Mesothelial cell of epicardium (in vitro differentiated cells): ENCODE measurements at regions not wholly inside any gene's neighbourhood (a gene's known extent, or its start where the extent isn't known, plus 50 kb on each side); places are given as distances from the start of the nearest gene placed in this dataset.

Experiments used
- DNase-seq, 2 experiments: peaks; one replicate each; pipeline ENCODE4 v3.0.0; 2021; ENCODE audit warnings: low spot score in 2 of 2; ENCODE audit not compliant: unreplicated experiment in 2 of 2
- H3K27ac Mint-ChIP-seq: 2 replicates; pipeline ENCODE4 v1.8.0; 2021; ENCODE audit warnings: mixed read lengths
- H3K27me3 Mint-ChIP-seq: 2 replicates; pipeline ENCODE4 v1.8.0; 2021; ENCODE audit warnings: low read depth, mixed read lengths
- H3K36me3 Mint-ChIP-seq: 2 replicates; pipeline ENCODE4 v1.8.0; 2021; ENCODE audit warnings: mixed read lengths
- H3K4me1 Mint-ChIP-seq: 2 replicates; pipeline ENCODE4 v1.8.0; 2021; ENCODE audit warnings: mixed read lengths
- H3K4me3 Mint-ChIP-seq: 2 replicates; pipeline ENCODE4 v1.8.0; 2021; ENCODE audit warnings: mild to moderate bottlenecking, moderate library complexity, mixed read lengths
- H3K9me3 Mint-ChIP-seq: 2 replicates; pipeline ENCODE4 v1.8.0; 2021; ENCODE audit warnings: mixed read lengths
- TF ChIP-seq, protein P1 (sequence below): fragments of 200-600 bp; sonication (generic); IDR thresholded peaks from one replicate; pipeline ENCODE4 v1.5.0; 2021; ENCODE audit warnings: antibody characterized with exemption; ENCODE audit not compliant: unreplicated experiment

DNA sequence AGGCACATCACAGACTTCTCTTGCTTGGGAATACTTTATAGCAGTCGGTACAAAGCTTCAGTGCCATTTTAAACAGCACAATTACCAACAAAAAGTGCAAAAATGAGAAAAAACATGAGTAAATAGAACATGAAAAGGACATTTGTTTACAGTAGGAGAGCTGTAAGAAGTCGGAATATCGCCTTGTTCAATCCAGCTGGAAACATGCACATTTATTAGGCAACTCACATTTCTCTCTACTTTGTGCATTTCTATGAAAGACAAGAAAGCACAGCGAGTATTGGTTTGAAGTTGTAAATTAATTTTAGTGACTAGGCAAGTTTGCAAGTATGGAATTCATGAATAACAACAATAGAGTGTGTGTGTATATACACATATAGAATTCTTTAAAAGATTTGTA lies 484.7 kb downstream of the DACH1 start:
- H3K27ac Mint-ChIP-seq: no peak overlapping the region
- TF ChIP-seq, protein P1, sequence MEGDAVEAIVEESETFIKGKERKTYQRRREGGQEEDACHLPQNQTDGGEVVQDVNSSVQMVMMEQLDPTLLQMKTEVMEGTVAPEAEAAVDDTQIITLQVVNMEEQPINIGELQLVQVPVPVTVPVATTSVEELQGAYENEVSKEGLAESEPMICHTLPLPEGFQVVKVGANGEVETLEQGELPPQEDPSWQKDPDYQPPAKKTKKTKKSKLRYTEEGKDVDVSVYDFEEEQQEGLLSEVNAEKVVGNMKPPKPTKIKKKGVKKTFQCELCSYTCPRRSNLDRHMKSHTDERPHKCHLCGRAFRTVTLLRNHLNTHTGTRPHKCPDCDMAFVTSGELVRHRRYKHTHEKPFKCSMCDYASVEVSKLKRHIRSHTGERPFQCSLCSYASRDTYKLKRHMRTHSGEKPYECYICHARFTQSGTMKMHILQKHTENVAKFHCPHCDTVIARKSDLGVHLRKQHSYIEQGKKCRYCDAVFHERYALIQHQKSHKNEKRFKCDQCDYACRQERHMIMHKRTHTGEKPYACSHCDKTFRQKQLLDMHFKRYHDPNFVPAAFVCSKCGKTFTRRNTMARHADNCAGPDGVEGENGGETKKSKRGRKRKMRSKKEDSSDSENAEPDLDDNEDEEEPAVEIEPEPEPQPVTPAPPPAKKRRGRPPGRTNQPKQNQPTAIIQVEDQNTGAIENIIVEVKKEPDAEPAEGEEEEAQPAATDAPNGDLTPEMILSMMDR: no peak
- H3K4me3 Mint-ChIP-seq: no peak overlapping the region
- no peak for DNase-seq
- peaks cover 8% of the 10 kb centered on the region for H3K36me3 Mint-ChIP-seq
- H3K4me1 Mint-ChIP-seq: peaks cover 10% of the 10 kb centered on the region
- H3K27me3 Mint-ChIP-seq: no peaks in the 10 kb centered on the region
- H3K9me3 Mint-ChIP-seq: peaks cover 12% of the 10 kb centered on the region

DNA sequence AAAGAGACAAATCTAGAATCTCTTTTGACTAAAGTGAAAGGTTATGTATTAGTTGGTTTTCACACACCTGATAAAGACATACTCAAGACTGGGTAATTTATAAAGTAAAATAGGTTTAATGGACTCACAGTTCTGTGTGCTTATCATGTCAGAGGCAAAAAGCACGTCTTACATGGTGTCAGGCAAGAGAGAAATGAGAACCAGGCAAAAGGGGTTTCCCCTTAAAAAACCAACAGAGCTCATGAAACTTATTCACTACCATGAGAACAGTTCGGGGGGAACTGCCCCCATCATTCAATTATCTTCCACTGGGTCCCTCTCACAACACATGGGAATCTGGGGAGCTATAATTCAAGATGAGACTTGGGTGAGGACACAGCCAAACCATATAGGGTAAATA lies 486.8 kb downstream of the DACH1 start:
- H3K36me3 Mint-ChIP-seq: peaks cover 5% of the 10 kb centered on the region
- DNase-seq: no peak
- TF ChIP-seq, protein P1: no peak
- H3K4me3 Mint-ChIP-seq: no peak overlapping the region
- H3K27me3 Mint-ChIP-seq: no peaks in the 10 kb centered on the region
- peaks cover 13% of the 10 kb centered on the region for H3K4me1 Mint-ChIP-seq
- no peak overlapping the region for H3K27ac Mint-ChIP-seq
- H3K9me3 Mint-ChIP-seq: peaks cover 9% of the 10 kb centered on the region

DNA sequence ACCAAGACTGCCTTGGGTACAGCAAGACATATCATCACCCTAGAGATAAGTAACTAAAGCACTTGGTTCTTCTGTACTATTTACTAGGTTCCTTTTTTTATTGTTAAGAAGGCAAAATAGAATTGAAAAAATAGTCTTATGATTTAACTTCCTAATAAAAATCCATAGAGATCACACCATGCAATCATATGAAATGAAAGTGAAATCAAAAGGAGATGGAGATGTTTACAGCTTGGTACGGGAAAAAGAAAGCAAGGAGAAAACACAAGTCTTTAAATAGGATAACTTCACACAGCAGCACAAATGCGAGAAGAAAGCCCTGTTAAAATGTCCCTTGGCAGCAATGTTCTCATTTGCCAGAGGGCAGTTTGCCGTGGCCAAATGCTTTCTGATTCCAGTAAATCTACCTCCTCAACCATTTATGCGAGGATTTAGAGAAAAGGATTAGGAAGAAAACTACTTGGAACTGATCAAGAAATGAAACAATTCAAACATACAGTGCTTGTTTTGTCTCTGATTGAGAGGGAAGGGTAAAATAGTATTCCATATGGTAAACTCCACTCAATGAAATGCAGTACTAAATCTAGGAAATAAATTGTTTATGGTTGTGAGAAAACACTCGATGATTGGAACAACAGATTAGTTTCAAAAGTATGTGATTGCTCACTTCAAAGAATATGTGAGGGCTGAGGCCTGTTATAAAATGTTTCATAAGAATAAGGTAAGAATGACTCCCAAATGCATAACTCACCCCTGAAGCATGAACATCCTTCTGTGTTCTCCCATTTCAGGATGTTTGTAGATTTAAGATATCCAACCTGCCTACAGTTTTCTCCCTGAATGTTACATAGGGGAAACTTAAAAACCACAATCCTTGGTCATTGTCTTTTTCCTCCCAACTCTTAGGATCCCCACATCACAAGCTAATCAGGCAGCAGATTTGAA lies 487.8 kb downstream of the DACH1 start:
- Mint-ChIP-seq H3K27ac (peak overlapping the region; percentile 22), H3K4me3 (no peak overlapping the region)
- TF ChIP-seq, protein P1: no peak

DNA sequence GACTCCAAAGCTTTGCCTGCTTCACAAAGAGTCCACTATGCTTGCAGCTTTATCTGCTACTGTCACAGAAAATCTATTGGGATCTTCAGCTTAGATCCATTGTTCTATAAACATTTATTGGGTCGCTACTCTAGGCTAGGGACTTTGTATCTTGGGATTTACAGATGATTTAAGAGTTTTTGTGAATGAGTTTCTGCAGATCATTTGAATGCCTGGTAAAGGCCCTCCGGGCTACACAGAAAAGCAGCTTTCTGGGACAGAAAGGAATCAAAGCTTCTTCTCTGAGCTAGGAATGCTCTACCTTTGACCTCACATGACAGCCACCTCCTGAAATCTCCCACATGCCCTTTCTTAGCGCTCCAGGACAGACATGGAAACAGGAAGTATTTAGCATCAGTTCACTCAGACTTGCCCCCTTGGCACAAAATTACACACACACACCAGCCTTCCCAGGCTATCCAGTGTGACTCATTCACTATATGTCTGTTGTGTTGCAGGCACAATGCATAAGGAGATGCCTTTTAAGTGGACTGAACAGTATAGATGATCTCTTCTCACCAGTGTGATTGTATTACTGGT lies 492.4 kb downstream of the DACH1 start:
- TF ChIP-seq, protein P1: no peak
- Mint-ChIP-seq H3K27ac (peak overlapping the region; percentile 24), H3K27me3 (no peaks in the 10 kb centered on the region), H3K9me3 (no peaks in the 10 kb centered on the region), H3K4me1 (peaks cover 20% of the 10 kb centered on the region), H3K4me3 (no peak overlapping the region), H3K36me3 (no peaks in the 10 kb centered on the region)
- no peak for DNase-seq

More for the DNA sequence above, 487.8 kb downstream of the DACH1 start:
- DNase-seq: no peak
- Mint-ChIP-seq H3K4me1 (peaks cover 22% of the 10 kb centered on the region), H3K36me3 (peaks cover 5% of the 10 kb centered on the region), H3K27me3 (no peaks in the 10 kb centered on the region), H3K9me3 (peaks cover 8% of the 10 kb centered on the region)

DNA sequence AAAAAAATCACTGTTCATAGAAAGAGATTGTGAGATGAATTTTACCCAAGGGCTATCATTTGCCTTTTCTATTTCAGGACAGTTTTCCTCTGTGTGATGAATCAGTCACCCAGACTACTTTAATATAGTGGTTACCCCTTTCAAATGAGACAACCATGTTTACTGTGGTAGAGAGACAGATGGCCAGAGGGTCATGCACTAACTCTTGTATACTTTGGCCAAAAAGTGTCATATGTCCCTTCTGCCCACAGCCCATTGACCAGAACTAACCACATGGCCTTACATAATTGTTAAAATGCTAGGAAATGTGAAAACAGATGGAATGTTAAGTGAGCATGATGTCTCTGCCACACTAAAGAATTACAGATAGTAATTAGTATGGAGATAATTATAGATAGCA lies 498.7 kb downstream of the DACH1 start:
- Mint-ChIP-seq H3K27me3 (no peaks in the 10 kb centered on the region), H3K4me3 (no peak overlapping the region), H3K36me3 (no peaks in the 10 kb centered on the region), H3K4me1 (no peaks in the 10 kb centered on the region), H3K9me3 (peaks cover 12% of the 10 kb centered on the region), H3K27ac (no peak overlapping the region)
- no peak for DNase-seq
- TF ChIP-seq, protein P1: no peak
